HEK293T (cell line): ENCODE measurements at regions not wholly inside any gene's neighbourhood (a gene's known extent, or its start where the extent isn't known, plus 50 kb on each side); places are given as distances from the start of the nearest gene placed in this dataset.
"Not testable (repeated sequence)": the region's sequence is repeated elsewhere in the genome, so short reads cannot be mapped to it uniquely, and the experiment has no call there.

Source experiments
- ARNT ChIP-seq: fragments of 450-650 bp; IDR thresholded peaks from 2 replicates; pipeline ENCODE4 v1.6.1; 2017; ENCODE audit warnings: mild to moderate bottlenecking
- CTBP1 ChIP-seq: fragments of 450-650 bp; IDR thresholded peaks from 2 replicates; pipeline ENCODE4 v1.6.1; 2016; ENCODE audit warnings: borderline replicate concordance
- FOXA1 ChIP-seq: fragments of 450-650 bp; IDR thresholded peaks from 2 replicates; pipeline ENCODE4 v1.6.1; 2016; ENCODE audit warnings: mild to moderate bottlenecking
- FOXK2 ChIP-seq: fragments of 450-650 bp; IDR thresholded peaks from 2 replicates; pipeline ENCODE4 v1.6.1; 2016; ENCODE audit warnings: mild to moderate bottlenecking
- FOXM1 ChIP-seq: fragments of 450-650 bp; IDR thresholded peaks from 2 replicates; pipeline ENCODE4 v1.6.1; 2017; ENCODE audit warnings: mild to moderate bottlenecking, borderline replicate concordance
- PKNOX1 ChIP-seq: fragments of 450-650 bp; IDR thresholded peaks from 2 replicates; pipeline ENCODE4 v1.6.1; 2016
- TARDBP ChIP-seq: fragments of 450-650 bp; IDR thresholded peaks from 2 replicates; pipeline ENCODE4 v1.6.1; 2016
- ZNF384 ChIP-seq: fragments of 450-650 bp; IDR thresholded peaks from 2 replicates; pipeline ENCODE4 v1.6.1; 2016

DNA sequence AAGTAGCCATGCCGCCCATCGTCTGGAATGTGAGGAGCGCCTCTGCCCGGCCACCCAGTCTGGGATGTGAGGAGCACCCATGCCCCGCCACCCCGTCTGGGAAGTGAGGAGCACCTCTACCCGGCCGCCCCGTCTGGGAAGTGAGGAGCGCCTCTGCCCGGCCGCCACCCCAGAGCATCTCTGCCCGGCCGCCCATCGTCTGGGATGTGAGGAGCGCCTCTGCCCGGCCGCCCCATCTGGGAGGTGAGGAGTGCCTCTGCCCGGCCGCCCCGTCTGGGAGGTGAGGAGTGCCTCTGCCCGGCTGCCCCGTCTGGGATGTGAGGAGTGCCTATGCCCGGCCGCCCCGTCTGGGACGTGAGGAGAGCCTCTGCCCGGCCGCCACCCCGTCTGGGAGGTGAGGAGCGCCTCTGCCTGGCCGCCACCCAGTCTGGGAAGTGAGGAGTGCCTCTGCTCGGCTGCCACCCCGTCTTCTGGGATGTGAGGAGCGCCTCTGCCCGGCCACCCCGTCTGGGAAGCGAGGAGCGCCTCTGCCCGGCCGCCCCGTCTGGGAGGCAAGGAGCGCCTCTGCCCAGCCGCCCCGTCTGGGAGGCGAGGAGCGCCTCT is 126.7 kb upstream of the MED14 start:
- not testable (repeated sequence) for TF ChIP-seq PKNOX1, TARDBP, ZNF384, FOXM1, CTBP1, ARNT, FOXK2, FOXA1
